Right lobe of liver (tissue), 4 donors: ENCODE measurements at regions not wholly inside any gene's neighbourhood (a gene's known extent, or its start where the extent isn't known, plus 50 kb on each side); places are given as distances from the start of the nearest gene placed in this dataset.

Experiments used
- POLR2A ChIP-seq: fragments of 450-650 bp; IDR thresholded peaks from one replicate; pipeline ENCODE4 v1.6.1; 2017; ENCODE audit warnings: antibody characterized with exemption, mild to moderate bottlenecking
- TF ChIP-seq, protein P1 (sequence below), 4 donors: fragments of 200-600 bp in 3 of 4; fragments of 450-650 bp in 1 of 4; IDR thresholded peaks; one replicate each; pipeline versions ENCODE4 v1.5.1 to v1.8.0; 2016 to 2022; ENCODE audit warnings: antibody characterized with exemption in 4 of 4, mild to moderate bottlenecking in 2 of 4
- donor health status: DM: no; HTN: no; CAD: no.
- donor health status: DM: no; HTN: no; CAD: no.
- donor health status: DM: no; HTN: yes; CAD: no.

DNA sequence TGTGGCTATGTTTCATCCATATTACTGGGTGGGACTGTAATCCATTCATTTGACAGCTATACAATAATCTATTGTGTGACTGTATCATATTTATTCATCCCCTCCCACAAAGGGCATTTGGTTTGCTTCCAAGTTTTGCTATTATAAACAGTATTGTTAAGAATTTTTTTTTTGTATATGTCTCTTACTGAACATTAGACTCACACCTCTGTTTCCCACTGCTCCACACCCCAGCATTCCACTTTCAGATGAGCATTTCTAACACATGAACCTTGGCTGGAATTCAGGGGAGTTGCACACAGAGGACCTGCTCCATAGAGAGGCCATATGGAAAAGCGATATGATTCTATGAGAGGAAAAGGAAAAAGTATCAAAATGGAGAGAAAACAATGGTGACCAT, 81.6 kb upstream of the DKK2 start:
- TF ChIP-seq, protein P1, sequence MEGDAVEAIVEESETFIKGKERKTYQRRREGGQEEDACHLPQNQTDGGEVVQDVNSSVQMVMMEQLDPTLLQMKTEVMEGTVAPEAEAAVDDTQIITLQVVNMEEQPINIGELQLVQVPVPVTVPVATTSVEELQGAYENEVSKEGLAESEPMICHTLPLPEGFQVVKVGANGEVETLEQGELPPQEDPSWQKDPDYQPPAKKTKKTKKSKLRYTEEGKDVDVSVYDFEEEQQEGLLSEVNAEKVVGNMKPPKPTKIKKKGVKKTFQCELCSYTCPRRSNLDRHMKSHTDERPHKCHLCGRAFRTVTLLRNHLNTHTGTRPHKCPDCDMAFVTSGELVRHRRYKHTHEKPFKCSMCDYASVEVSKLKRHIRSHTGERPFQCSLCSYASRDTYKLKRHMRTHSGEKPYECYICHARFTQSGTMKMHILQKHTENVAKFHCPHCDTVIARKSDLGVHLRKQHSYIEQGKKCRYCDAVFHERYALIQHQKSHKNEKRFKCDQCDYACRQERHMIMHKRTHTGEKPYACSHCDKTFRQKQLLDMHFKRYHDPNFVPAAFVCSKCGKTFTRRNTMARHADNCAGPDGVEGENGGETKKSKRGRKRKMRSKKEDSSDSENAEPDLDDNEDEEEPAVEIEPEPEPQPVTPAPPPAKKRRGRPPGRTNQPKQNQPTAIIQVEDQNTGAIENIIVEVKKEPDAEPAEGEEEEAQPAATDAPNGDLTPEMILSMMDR (IDR thresholded peaks at IDR 0.05): no peak
- TF ChIP-seq POLR2A: no peak
